ENCODE measurements at regions not wholly inside any gene's neighbourhood (a gene's known extent, or its start where the extent isn't known, plus 50 kb on each side); places are given as distances from the start of the nearest gene placed in this dataset.

GRCh38 chr14:97290977-97291376 is 493.8 kb downstream of the VRK1 start:
- TF ChIP-seq CTCF (conservative IDR thresholded peaks at IDR 0.05 in 1 of 2, IDR thresholded peaks at IDR 0.05 in 1 of 2; ENCODE audit: extremely low read depth in 1 of 2, insufficient read depth in 1 of 2, low read depth in 1 of 2, low read length in 2 of 2) (no peak), EZH2 (IDR thresholded peaks at IDR 0.05; ENCODE audit: borderline replicate concordance, low read length) (no peak)

All from mammary epithelial cell (primary cell).